ENCODE measurements at regions not wholly inside any gene's neighbourhood (a gene's known extent, or its start where the extent isn't known, plus 50 kb on each side); places are given as distances from the start of the nearest gene placed in this dataset.
A peak's percentile ranks its signal among the peaks of the same experiment; 100 is the strongest.

DNA sequence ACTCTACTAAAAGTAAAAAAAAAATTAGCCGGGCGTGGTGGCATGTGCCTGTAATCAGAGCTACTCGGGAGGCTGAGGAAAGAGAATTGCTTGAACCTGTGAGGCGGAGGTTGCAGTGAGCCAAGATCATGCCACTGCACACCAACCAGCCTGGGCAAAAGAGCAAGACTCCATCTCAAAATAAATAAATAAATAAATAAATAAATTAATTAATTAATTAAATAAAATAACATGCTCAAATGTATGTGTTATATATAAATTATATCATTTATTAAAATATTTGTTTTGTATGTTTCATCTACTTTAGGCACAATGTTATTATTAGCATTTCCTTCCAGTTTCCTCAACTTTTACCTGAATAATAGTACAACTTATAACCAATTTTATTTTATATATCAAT is 229.6 kb downstream of the ALG10 start (continued):
- TF ChIP-seq, protein P1, sequence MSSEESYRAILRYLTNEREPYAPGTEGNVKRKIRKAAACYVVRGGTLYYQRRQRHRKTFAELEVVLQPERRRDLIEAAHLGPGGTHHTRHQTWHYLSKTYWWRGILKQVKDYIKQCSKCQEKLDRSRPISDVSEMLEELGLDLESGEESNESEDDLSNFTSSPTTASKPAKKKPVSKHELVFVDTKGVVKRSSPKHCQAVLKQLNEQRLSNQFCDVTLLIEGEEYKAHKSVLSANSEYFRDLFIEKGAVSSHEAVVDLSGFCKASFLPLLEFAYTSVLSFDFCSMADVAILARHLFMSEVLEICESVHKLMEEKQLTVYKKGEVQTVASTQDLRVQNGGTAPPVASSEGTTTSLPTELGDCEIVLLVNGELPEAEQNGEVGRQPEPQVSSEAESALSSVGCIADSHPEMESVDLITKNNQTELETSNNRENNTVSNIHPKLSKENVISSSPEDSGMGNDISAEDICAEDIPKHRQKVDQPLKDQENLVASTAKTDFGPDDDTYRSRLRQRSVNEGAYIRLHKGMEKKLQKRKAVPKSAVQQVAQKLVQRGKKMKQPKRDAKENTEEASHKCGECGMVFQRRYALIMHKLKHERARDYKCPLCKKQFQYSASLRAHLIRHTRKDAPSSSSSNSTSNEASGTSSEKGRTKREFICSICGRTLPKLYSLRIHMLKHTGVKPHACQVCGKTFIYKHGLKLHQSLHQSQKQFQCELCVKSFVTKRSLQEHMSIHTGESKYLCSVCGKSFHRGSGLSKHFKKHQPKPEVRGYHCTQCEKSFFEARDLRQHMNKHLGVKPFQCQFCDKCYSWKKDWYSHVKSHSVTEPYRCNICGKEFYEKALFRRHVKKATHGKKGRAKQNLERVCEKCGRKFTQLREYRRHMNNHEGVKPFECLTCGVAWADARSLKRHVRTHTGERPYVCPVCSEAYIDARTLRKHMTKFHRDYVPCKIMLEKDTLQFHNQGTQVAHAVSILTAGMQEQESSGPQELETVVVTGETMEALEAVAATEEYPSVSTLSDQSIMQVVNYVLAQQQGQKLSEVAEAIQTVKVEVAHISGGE (tag by site-specific recombination; conservative IDR thresholded peaks at IDR 0.05; ENCODE audit: low read depth) = peak; percentile 34; the same call in 1 of the 2 replicates
- TF ChIP-seq ZNF394 (tag by site-specific recombination; IDR thresholded peaks at IDR 0.05; ENCODE audit: borderline replicate concordance) (peak; percentile 71; the same call in 1 of the 2 replicates), ZBTB8A (tag by site-specific recombination; IDR thresholded peaks at IDR 0.05) (peak; percentile 44; the same call in 1 of the 2 replicates)

DNA sequence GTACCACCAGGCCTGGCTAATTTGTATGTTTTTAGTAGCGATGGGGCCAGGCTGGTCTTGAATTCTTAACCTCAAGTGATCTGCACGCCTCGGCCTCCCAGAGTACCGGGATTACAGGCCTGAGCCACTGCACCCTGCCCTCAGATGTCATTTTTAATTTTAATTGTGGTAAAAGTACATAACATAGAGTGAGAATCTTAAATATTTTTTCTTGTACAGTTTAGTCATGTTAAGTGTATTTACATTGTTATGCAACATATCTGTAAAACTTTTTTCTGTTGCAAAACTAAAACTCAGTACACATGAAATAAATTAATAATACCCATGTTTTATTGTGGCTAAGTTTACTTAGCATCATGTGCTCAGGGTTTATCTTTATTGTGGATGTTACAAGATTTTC is 231.4 kb downstream of the ALG10 start:
- POLR2A ChIA-PET = no interaction called here
- CTCF ChIA-PET = no interaction called here
- TF ChIP-seq ZNF133 (tag by site-specific recombination; IDR thresholded peaks at IDR 0.05) = no peak
- no peak for TF ChIP-seq ZBTB21 (tag by site-specific recombination; IDR thresholded peaks at IDR 0.05)
- TF ChIP-seq ZNF791 (tag by site-specific recombination; IDR thresholded peaks at IDR 0.05) = no peak
- no peak for TF ChIP-seq ZIC2 (tag by site-specific recombination; IDR thresholded peaks at IDR 0.05)
- no peak for TF ChIP-seq ZNF558 (tag by site-specific recombination; IDR thresholded peaks at IDR 0.05)
- no peak for TF ChIP-seq ZNF350 (tag by site-specific recombination; IDR thresholded peaks at IDR 0.05)
- TF ChIP-seq, protein P2, sequence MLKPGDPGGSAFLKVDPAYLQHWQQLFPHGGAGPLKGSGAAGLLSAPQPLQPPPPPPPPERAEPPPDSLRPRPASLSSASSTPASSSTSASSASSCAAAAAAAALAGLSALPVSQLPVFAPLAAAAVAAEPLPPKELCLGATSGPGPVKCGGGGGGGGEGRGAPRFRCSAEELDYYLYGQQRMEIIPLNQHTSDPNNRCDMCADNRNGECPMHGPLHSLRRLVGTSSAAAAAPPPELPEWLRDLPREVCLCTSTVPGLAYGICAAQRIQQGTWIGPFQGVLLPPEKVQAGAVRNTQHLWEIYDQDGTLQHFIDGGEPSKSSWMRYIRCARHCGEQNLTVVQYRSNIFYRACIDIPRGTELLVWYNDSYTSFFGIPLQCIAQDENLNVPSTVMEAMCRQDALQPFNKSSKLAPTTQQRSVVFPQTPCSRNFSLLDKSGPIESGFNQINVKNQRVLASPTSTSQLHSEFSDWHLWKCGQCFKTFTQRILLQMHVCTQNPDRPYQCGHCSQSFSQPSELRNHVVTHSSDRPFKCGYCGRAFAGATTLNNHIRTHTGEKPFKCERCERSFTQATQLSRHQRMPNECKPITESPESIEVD (tag by site-specific recombination; IDR thresholded peaks at IDR 0.05) = peak; percentile 59
- H3K9me3 ChIP-seq (ENCODE audit: control insufficient read depth, insufficient read depth, low read depth, low read length) = no peaks in the 10 kb centered on the region
- H3K4me3 ChIP-seq (ENCODE audit: low read depth, low read length) = no peak overlapping the region
- H3K36me3 ChIP-seq (ENCODE audit: control insufficient read depth in 2 of 2, insufficient read depth in 1 of 2, low read length in 2 of 2) = no peaks in the 10 kb centered on the region
- no peak overlapping the region for H3K27ac ChIP-seq (ENCODE audit: extremely low read depth, low read depth, low read length)
- no peaks in the 10 kb centered on the region for H3K4me1 ChIP-seq (ENCODE audit: control insufficient read depth, insufficient read depth, low read length)

DNA sequence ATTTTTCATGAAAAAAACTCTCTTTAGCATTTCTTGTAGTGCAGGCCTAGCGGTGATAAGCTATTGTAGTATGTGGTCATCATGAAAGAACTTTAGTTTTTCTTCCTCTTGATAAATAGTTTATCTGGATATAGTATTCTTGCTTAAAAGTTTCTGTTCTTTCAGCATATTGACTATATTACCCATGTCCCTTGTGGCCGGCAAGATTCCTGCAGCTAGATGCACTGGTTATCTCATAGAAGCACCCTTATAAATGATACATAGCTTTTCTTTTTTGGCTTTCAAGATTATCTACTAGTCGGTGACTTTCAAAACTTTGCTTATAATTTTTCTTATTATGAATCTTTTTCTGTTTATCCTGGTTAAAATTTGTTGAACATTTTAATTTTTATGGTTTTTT is 234.8 kb downstream of the ALG10 start:
- no peaks in the 10 kb centered on the region for H3K4me1 ChIP-seq (ENCODE audit: control insufficient read depth, insufficient read depth, low read length)
- POLR2A ChIA-PET = no interaction called here
- TF ChIP-seq ZNF830 (tag by site-specific recombination; IDR thresholded peaks at IDR 0.05; ENCODE audit: low read depth) = no peak
- TF ChIP-seq ZNF274 (IDR thresholded peaks at IDR 0.05; ENCODE audit: low read length) = no peak
- TF ChIP-seq ZNF274 (tag by site-specific recombination; IDR thresholded peaks at IDR 0.05; ENCODE audit: borderline replicate concordance) = no peak
- no peak for TF ChIP-seq ZNF112 (tag by site-specific recombination; IDR thresholded peaks at IDR 0.05)
- TF ChIP-seq ZNF26 (tag by site-specific recombination; IDR thresholded peaks at IDR 0.05) = no peak
- TF ChIP-seq ZNF585B (tag by site-specific recombination; IDR thresholded peaks at IDR 0.05) = no peak
- TF ChIP-seq ZNF169 (tag by site-specific recombination; IDR thresholded peaks at IDR 0.05) = no peak
- no peak for TF ChIP-seq ZNF610 (tag by site-specific recombination; IDR thresholded peaks at IDR 0.05; ENCODE audit: borderline replicate concordance)
- TF ChIP-seq HOXD13 (CRISPR knock-in tag; IDR thresholded peaks at IDR 0.05; ENCODE audit: borderline replicate concordance) = no peak
- no peak for TF ChIP-seq ZNF175 (tag by site-specific recombination; IDR thresholded peaks at IDR 0.05)
- TF ChIP-seq ELK4 (IDR thresholded peaks at IDR 0.05; ENCODE audit: borderline replicate concordance, low read depth, low read length) = no peak
- TF ChIP-seq, protein P3, sequence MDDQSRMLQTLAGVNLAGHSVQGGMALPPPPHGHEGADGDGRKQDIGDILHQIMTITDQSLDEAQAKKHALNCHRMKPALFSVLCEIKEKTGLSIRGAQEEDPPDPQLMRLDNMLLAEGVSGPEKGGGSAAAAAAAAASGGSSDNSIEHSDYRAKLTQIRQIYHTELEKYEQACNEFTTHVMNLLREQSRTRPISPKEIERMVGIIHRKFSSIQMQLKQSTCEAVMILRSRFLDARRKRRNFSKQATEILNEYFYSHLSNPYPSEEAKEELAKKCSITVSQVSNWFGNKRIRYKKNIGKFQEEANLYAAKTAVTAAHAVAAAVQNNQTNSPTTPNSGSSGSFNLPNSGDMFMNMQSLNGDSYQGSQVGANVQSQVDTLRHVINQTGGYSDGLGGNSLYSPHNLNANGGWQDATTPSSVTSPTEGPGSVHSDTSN (CRISPR knock-in tag; IDR thresholded peaks at IDR 0.05) = no peak
- TF ChIP-seq ZNF239 (tag by site-specific recombination; IDR thresholded peaks at IDR 0.05) = no peak
- no peak for TF ChIP-seq ZNF341 (tag by site-specific recombination; IDR thresholded peaks at IDR 0.05; ENCODE audit: low read depth)
- H3K27ac ChIP-seq (ENCODE audit: extremely low read depth, low read depth, low read length) = no peak overlapping the region
- H3K9me3 ChIP-seq (ENCODE audit: control insufficient read depth, insufficient read depth, low read depth, low read length) = no peaks in the 10 kb centered on the region
- CTCF ChIA-PET = interaction anchor here (0.7 kb wide), 2 partner anchors 23 to 114 kb away, joined by 4 read pairs; no protein-coding TSS in a partner anchor
- no peak overlapping the region for H3K4me3 ChIP-seq (ENCODE audit: low read depth, low read length)
- H3K36me3 ChIP-seq (ENCODE audit: control insufficient read depth in 2 of 2, insufficient read depth in 1 of 2, low read length in 2 of 2) = no peaks in the 10 kb centered on the region
